ENCODE measurements at regions not wholly inside any gene's neighbourhood (a gene's known extent, or its start where the extent isn't known, plus 50 kb on each side); places are given as distances from the start of the nearest gene placed in this dataset.

GRCh38 chr12:114122016-114122415, 155.9 kb upstream of the RBM19 start:
- no peak for TF ChIP-seq POLR2AphosphoS5 (IDR thresholded peaks at IDR 0.05; ENCODE audit: low read length)
- TF ChIP-seq SUZ12 (IDR thresholded peaks at IDR 0.05; ENCODE audit: unreplicated experiment): no peak
- TF ChIP-seq, protein P1, sequence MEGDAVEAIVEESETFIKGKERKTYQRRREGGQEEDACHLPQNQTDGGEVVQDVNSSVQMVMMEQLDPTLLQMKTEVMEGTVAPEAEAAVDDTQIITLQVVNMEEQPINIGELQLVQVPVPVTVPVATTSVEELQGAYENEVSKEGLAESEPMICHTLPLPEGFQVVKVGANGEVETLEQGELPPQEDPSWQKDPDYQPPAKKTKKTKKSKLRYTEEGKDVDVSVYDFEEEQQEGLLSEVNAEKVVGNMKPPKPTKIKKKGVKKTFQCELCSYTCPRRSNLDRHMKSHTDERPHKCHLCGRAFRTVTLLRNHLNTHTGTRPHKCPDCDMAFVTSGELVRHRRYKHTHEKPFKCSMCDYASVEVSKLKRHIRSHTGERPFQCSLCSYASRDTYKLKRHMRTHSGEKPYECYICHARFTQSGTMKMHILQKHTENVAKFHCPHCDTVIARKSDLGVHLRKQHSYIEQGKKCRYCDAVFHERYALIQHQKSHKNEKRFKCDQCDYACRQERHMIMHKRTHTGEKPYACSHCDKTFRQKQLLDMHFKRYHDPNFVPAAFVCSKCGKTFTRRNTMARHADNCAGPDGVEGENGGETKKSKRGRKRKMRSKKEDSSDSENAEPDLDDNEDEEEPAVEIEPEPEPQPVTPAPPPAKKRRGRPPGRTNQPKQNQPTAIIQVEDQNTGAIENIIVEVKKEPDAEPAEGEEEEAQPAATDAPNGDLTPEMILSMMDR (IDR thresholded peaks at IDR 0.05 in 2 of 3, conservative IDR thresholded peaks at IDR 0.05 in 1 of 3; ENCODE audit: control insufficient read depth in 2 of 3, extremely low read depth in 1 of 3, insufficient read depth in 1 of 3, low read depth in 3 of 3, low read length in 3 of 3): no peak
- TF ChIP-seq EZH2 (IDR thresholded peaks at IDR 0.05; ENCODE audit: borderline replicate concordance, control insufficient read depth, low read depth, low read length): no peak
- TF ChIP-seq MYB (IDR thresholded peaks at IDR 0.05; ENCODE audit: borderline replicate concordance, low read depth, low read length): no peak
- no peak for TF ChIP-seq POLR2AphosphoS2 (IDR thresholded peaks at IDR 0.05; ENCODE audit: low read depth, low read length)
- TF ChIP-seq STAT1 (conservative IDR thresholded peaks at IDR 0.05): no peak
- no peak for TF ChIP-seq TAF1 (IDR thresholded peaks at IDR 0.05; ENCODE audit: borderline replicate concordance, low read depth, low read length)
- TF ChIP-seq HCFC1 (IDR thresholded peaks at IDR 0.05; ENCODE audit: low read length): no peak
- TF ChIP-seq ETV6 (conservative IDR thresholded peaks at IDR 0.05 in 1 of 2, IDR thresholded peaks at IDR 0.05 in 1 of 2; ENCODE audit: borderline replicate concordance in 1 of 2, low read depth in 1 of 2): no peak

Data from GM12878 (cell line).